ENCODE measurements at regions not wholly inside any gene's neighbourhood (a gene's known extent, or its start where the extent isn't known, plus 50 kb on each side); places are given as distances from the start of the nearest gene placed in this dataset.

DNA sequence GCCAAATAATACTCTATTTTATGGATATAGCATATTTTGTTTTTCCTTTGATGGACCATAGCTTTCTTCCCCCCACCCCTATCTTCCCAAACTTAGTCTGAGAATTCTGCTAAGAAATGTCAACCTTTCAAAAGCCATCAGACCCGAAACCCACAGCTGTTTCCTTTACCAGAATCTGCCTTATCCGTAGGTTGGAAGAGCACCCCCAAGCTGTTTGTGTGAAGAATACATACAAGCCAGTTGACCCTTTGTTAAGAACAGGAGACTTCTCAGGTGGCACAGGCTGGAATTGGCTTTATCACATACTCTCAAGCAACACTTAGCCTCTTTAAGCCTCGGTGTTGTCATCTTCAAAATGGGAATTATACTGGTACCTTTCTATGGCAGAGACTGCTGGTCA lies 135.1 kb downstream of the ACTR3 start:
- Histone ChIP-seq H3K4me3 (replicated peaks; ENCODE audit: insufficient read depth, low read length) (no peak overlapping the region), H3K27me3 (ENCODE audit: insufficient read depth, poor library complexity, severe bottlenecking) (no peaks in the 10 kb centered on the region), H3K27ac (replicated peaks) (no peak overlapping the region)
- TF ChIP-seq, protein P1, sequence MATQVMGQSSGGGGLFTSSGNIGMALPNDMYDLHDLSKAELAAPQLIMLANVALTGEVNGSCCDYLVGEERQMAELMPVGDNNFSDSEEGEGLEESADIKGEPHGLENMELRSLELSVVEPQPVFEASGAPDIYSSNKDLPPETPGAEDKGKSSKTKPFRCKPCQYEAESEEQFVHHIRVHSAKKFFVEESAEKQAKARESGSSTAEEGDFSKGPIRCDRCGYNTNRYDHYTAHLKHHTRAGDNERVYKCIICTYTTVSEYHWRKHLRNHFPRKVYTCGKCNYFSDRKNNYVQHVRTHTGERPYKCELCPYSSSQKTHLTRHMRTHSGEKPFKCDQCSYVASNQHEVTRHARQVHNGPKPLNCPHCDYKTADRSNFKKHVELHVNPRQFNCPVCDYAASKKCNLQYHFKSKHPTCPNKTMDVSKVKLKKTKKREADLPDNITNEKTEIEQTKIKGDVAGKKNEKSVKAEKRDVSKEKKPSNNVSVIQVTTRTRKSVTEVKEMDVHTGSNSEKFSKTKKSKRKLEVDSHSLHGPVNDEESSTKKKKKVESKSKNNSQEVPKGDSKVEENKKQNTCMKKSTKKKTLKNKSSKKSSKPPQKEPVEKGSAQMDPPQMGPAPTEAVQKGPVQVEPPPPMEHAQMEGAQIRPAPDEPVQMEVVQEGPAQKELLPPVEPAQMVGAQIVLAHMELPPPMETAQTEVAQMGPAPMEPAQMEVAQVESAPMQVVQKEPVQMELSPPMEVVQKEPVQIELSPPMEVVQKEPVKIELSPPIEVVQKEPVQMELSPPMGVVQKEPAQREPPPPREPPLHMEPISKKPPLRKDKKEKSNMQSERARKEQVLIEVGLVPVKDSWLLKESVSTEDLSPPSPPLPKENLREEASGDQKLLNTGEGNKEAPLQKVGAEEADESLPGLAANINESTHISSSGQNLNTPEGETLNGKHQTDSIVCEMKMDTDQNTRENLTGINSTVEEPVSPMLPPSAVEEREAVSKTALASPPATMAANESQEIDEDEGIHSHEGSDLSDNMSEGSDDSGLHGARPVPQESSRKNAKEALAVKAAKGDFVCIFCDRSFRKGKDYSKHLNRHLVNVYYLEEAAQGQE (IDR thresholded peaks at IDR 0.05; ENCODE audit: insufficient replicate concordance, low read depth) = no peak
- TF ChIP-seq GABPA (IDR thresholded peaks at IDR 0.05; ENCODE audit: low read depth) = no peak
- TF ChIP-seq POLR2AphosphoS5 (IDR thresholded peaks at IDR 0.05; ENCODE audit: low read depth) = no peak
- TF ChIP-seq SPI1 (IDR thresholded peaks at IDR 0.05; ENCODE audit: borderline replicate concordance, low read depth) = no peak
- TF ChIP-seq, protein P2, sequence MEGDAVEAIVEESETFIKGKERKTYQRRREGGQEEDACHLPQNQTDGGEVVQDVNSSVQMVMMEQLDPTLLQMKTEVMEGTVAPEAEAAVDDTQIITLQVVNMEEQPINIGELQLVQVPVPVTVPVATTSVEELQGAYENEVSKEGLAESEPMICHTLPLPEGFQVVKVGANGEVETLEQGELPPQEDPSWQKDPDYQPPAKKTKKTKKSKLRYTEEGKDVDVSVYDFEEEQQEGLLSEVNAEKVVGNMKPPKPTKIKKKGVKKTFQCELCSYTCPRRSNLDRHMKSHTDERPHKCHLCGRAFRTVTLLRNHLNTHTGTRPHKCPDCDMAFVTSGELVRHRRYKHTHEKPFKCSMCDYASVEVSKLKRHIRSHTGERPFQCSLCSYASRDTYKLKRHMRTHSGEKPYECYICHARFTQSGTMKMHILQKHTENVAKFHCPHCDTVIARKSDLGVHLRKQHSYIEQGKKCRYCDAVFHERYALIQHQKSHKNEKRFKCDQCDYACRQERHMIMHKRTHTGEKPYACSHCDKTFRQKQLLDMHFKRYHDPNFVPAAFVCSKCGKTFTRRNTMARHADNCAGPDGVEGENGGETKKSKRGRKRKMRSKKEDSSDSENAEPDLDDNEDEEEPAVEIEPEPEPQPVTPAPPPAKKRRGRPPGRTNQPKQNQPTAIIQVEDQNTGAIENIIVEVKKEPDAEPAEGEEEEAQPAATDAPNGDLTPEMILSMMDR (IDR thresholded peaks at IDR 0.05; ENCODE audit: insufficient read depth, low read length) = no peak
- DNase-seq (ENCODE audit: low read depth in 1 of 2, low spot score in 1 of 2) = no peak

DNA sequence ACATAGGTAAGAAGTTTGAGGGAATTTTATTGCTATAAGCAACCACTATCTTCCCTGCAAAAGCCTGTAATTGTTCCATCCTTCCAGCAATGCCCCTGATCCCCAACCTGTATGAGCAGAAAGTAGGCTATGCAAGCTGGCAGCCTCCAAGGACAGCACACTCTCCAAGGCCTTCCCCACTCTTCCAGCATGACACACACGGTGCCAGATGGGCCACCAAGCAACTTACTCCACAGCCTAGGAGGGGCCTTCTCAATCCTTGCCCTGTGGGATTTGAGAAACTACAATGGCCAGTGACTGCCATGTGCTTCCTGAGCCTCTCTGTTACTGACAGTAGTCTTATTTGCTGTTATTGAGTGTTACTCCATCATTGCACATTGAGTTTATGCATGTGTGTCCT lies 137.5 kb downstream of the ACTR3 start:
- Histone ChIP-seq H3K27me3 (ENCODE audit: insufficient read depth, poor library complexity, severe bottlenecking) (no peaks in the 10 kb centered on the region), H3K27ac (replicated peaks) (no peak overlapping the region), H3K4me3 (replicated peaks; ENCODE audit: insufficient read depth, low read length) (no peak overlapping the region)
- TF ChIP-seq, protein P1 (IDR thresholded peaks at IDR 0.05; ENCODE audit: insufficient replicate concordance, low read depth) = no peak
- no peak for TF ChIP-seq GABPA (IDR thresholded peaks at IDR 0.05; ENCODE audit: low read depth)
- TF ChIP-seq POLR2AphosphoS5 (IDR thresholded peaks at IDR 0.05; ENCODE audit: low read depth) = no peak
- TF ChIP-seq SPI1 (IDR thresholded peaks at IDR 0.05; ENCODE audit: borderline replicate concordance, low read depth) = no peak
- TF ChIP-seq, protein P2 (IDR thresholded peaks at IDR 0.05; ENCODE audit: insufficient read depth, low read length) = no peak
- DNase-seq (ENCODE audit: low read depth in 1 of 2, low spot score in 1 of 2) = no peak

DNA sequence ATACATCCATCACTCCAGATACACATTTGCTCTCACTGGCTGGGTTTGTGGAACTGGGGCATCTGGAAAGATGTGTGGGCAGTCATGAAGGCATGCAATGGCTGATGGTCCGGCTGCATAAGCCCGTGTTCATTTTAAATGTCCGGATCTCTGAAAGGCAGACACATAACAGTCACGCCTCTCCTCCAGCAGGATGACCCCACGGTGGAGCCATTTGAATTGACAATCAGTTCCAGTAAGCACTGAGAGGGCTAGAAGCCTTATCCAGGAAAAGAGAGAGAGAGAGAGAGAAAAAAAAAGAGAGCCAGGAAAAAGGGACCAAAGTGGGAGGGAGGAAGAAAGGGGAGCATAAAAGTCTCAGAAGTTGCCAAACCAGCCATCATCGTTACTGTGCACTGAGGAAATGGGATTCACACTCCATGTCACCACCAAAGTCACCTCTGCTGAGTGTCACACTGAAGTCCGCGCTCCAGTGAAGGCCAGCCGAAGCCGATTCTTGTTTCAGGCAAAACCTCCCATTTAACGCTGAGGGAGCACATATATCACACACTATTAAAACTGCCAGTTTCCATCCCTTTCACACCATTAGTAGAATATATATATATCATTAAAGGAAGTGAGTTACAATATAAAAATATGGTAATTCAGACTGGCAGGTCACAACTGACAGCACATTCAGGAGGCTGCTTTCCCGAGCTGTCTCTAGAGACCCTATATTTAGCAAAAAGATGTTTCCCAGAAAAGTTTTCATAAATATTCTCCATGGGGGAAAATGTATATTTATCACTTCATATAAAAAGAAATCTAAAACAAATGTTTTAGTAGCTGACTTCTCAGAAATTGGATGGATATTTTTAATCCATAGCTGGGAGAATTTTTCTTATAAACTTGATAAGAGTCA lies 142.0 kb downstream of the ACTR3 start:
- DNase-seq (ENCODE audit: low read depth in 1 of 2, low spot score in 1 of 2) = no peak
- Histone ChIP-seq H3K27ac (replicated peaks) (no peak overlapping the region), H3K4me3 (replicated peaks; ENCODE audit: insufficient read depth, low read length) (no peak overlapping the region), H3K27me3 (ENCODE audit: insufficient read depth, poor library complexity, severe bottlenecking) (peaks cover 5% of the 10 kb centered on the region)
- TF ChIP-seq, protein P2 (IDR thresholded peaks at IDR 0.05; ENCODE audit: insufficient read depth, low read length) = no peak
- TF ChIP-seq, protein P1 (IDR thresholded peaks at IDR 0.05; ENCODE audit: insufficient replicate concordance, low read depth) = no peak
- TF ChIP-seq GABPA (IDR thresholded peaks at IDR 0.05; ENCODE audit: low read depth) (no peak), POLR2AphosphoS5 (IDR thresholded peaks at IDR 0.05; ENCODE audit: low read depth) (no peak), SPI1 (IDR thresholded peaks at IDR 0.05; ENCODE audit: borderline replicate concordance, low read depth) (no peak)
